Sigmoid colon (tissue), 4 donors: ENCODE measurements at regions not wholly inside any gene's neighbourhood (a gene's known extent, or its start where the extent isn't known, plus 50 kb on each side); places are given as distances from the start of the nearest gene placed in this dataset.

ENCODE experiments used
- POLR2A ChIP-seq, 2 donors: fragments of 450-650 bp; IDR thresholded peaks; one replicate each; pipeline ENCODE4 v1.6.1; 2016; ENCODE audit warnings: antibody characterized with exemption in 2 of 2, mild to moderate bottlenecking in 2 of 2, moderate library complexity in 2 of 2
- POLR2AphosphoS5 ChIP-seq, 4 donors: sonication (generic); formaldehyde crosslinking; IDR thresholded peaks; one replicate each; pipeline ENCODE4 v1.6.1; 2017; ENCODE audit warnings: antibody characterized with exemption in 4 of 4
- TF ChIP-seq, protein P1 (sequence below), 4 experiments: fragments of 450-650 bp in 3 of 4; fragments of 200-600 bp in 1 of 4; IDR thresholded peaks; one replicate each; pipeline ENCODE4 v1.5.1; 2016 to 2019; ENCODE audit warnings: antibody characterized with exemption in 4 of 4, mild to moderate bottlenecking in 3 of 4, moderate library complexity in 2 of 4

DNA sequence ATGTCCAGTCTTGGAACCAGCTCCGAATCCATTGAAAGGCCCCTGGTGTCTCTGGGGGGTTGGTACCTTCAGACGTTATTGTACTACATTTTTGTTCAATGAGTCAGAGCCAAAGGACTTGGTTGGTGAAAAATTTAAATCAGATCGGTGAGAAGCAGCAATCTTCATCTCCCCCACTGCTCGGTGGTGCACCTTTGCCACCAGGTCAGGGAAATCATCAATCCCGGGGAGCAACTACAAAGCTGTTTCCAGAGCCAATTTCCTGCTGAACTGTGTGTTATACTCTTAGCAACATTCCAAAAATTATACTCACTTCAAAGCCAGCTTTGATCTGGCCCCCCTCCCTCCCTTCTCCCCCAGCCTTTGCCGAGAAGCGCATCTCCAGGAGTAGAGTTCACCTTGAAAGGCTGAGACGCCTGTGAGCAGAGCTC lies 375.2 kb upstream of the WWC1 start:
- TF ChIP-seq, protein P1, sequence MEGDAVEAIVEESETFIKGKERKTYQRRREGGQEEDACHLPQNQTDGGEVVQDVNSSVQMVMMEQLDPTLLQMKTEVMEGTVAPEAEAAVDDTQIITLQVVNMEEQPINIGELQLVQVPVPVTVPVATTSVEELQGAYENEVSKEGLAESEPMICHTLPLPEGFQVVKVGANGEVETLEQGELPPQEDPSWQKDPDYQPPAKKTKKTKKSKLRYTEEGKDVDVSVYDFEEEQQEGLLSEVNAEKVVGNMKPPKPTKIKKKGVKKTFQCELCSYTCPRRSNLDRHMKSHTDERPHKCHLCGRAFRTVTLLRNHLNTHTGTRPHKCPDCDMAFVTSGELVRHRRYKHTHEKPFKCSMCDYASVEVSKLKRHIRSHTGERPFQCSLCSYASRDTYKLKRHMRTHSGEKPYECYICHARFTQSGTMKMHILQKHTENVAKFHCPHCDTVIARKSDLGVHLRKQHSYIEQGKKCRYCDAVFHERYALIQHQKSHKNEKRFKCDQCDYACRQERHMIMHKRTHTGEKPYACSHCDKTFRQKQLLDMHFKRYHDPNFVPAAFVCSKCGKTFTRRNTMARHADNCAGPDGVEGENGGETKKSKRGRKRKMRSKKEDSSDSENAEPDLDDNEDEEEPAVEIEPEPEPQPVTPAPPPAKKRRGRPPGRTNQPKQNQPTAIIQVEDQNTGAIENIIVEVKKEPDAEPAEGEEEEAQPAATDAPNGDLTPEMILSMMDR (IDR thresholded peaks at IDR 0.05) = no peak
- TF ChIP-seq POLR2A (IDR thresholded peaks at IDR 0.05) = no peak
- no peak for TF ChIP-seq POLR2AphosphoS5 (IDR thresholded peaks at IDR 0.05)
